ENCODE measurements at regions not wholly inside any gene's neighbourhood (a gene's known extent, or its start where the extent isn't known, plus 50 kb on each side); places are given as distances from the start of the nearest gene placed in this dataset.

DNA sequence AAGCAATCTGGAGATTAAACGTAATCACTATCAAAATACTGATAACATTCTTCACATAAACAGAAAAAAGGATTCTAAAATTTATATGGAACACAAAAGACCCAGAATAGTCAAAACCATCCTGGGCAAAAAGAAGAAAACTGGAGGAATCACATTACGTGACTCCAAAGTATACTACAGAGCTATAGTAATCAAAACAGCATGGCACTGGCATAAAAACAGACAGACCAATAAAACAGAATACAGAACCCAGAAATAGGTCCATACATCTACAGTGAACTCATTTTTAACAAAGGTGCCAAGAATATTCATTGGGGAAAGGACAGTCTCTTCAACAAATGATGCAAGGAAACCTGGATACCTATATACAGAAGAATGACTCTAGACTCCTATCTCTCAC lies 621.9 kb upstream of the CCDC54 start:
- H3K9ac ChIP-seq (ENCODE audit: extremely low read depth, low read length, poor library complexity, severe bottlenecking) = no peak overlapping the region
- WGBS, 2 experiments (ENCODE audit: insufficient coverage in 1 of 2, insufficient read length in 1 of 2) = 98 to 100% methylated on average over 1 to 2 of the region's 2 CpGs
- H3K4me1 ChIP-seq (ENCODE audit: control insufficient read depth, insufficient read depth, low read length) = no peaks in the 10 kb centered on the region
- no peak for DNase-seq
- Mint-ChIP-seq H3K4me3 (no peak overlapping the region), H3K27ac (no peak overlapping the region), H3K27me3 (ENCODE audit: insufficient read depth) (no peaks in the 10 kb centered on the region), H3K36me3 (ENCODE audit: low read depth) (no peaks in the 10 kb centered on the region), H3K9me3 (peaks cover 23% of the 10 kb centered on the region), H3K4me1 (no peaks in the 10 kb centered on the region)
- no peak overlapping the region for H3K4me3 ChIP-seq (ENCODE audit: low read length)
- no peaks in the 10 kb centered on the region for H3K36me3 ChIP-seq (ENCODE audit: control insufficient read depth, insufficient read depth, low read length)
- TF ChIP-seq, protein P1, sequence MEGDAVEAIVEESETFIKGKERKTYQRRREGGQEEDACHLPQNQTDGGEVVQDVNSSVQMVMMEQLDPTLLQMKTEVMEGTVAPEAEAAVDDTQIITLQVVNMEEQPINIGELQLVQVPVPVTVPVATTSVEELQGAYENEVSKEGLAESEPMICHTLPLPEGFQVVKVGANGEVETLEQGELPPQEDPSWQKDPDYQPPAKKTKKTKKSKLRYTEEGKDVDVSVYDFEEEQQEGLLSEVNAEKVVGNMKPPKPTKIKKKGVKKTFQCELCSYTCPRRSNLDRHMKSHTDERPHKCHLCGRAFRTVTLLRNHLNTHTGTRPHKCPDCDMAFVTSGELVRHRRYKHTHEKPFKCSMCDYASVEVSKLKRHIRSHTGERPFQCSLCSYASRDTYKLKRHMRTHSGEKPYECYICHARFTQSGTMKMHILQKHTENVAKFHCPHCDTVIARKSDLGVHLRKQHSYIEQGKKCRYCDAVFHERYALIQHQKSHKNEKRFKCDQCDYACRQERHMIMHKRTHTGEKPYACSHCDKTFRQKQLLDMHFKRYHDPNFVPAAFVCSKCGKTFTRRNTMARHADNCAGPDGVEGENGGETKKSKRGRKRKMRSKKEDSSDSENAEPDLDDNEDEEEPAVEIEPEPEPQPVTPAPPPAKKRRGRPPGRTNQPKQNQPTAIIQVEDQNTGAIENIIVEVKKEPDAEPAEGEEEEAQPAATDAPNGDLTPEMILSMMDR (conservative IDR thresholded peaks at IDR 0.05) = no peak
- H3K27me3 ChIP-seq (ENCODE audit: control insufficient read depth, insufficient read depth, low read length, poor library complexity, severe bottlenecking) = no peaks in the 10 kb centered on the region
- H3K27ac ChIP-seq (ENCODE audit: low read depth, low read length) = no peak overlapping the region
- H3K9me3 ChIP-seq (ENCODE audit: control insufficient read depth, low read length) = peaks cover 20% of the 10 kb centered on the region

DNA sequence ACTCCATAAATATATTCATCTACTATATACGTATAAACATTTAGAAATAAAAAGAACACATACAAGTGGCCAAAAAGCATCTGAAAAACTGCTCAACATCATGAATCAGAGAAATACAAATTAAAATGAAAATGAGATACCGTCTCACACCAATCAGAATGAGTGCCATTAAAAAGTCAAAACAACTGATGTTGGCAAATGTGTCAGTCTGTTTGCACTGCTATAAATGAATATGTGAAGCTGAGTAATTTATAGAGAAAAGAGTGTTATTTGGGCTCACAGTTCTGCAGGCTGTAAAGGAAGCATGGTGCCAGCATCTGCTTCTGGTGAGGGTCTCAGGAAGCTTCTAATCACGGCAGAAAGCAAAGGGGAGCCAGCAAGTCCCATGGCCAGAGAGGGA lies 620.3 kb upstream of the CCDC54 start:
- no peak for DNase-seq
- Mint-ChIP-seq H3K4me3 (no peak overlapping the region), H3K9me3 (peaks cover 23% of the 10 kb centered on the region), H3K4me1 (no peaks in the 10 kb centered on the region), H3K27ac (no peak overlapping the region), H3K36me3 (ENCODE audit: low read depth) (no peaks in the 10 kb centered on the region), H3K27me3 (ENCODE audit: insufficient read depth) (no peaks in the 10 kb centered on the region)
- Histone ChIP-seq H3K36me3 (ENCODE audit: control insufficient read depth, insufficient read depth, low read length) (no peaks in the 10 kb centered on the region), H3K9me3 (ENCODE audit: control insufficient read depth, low read length) (peaks cover 20% of the 10 kb centered on the region), H3K9ac (ENCODE audit: extremely low read depth, low read length, poor library complexity, severe bottlenecking) (no peak overlapping the region), H3K27me3 (ENCODE audit: control insufficient read depth, insufficient read depth, low read length, poor library complexity, severe bottlenecking) (no peaks in the 10 kb centered on the region), H3K4me1 (ENCODE audit: control insufficient read depth, insufficient read depth, low read length) (no peaks in the 10 kb centered on the region), H3K27ac (ENCODE audit: low read depth, low read length) (no peak overlapping the region), H3K4me3 (ENCODE audit: low read length) (no peak overlapping the region)
- TF ChIP-seq, protein P1 (conservative IDR thresholded peaks at IDR 0.05) = no peak
- WGBS, 2 experiments (ENCODE audit: insufficient coverage in 1 of 2, insufficient read length in 1 of 2) = 90 to 93% methylated on average over 2 to 3 of the region's 3 CpGs

DNA sequence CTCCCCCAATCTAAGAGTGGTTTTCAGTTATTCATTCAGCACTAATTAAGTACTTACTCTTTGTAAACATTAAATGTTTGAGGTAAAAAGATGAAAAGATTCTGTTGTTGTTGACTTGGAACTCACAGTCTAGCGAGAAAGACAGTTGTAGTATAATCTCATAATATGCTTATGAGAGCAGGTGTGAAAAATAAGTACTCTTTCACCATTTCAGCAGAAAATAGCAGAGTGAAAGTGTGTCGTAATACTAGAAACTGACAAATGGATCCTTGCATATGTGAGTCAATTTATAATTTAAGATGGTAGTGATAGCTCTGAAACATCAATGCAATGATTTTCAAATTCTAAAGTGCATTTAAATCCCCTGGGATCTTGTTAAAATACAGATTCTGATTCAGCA lies 618.8 kb upstream of the CCDC54 start:
- TF ChIP-seq, protein P1 (conservative IDR thresholded peaks at IDR 0.05) = no peak
- 94 to 100% methylated on average over 2 of the region's 2 CpGs for WGBS, 2 experiments (ENCODE audit: insufficient coverage in 1 of 2, insufficient read length in 1 of 2)
- Mint-ChIP-seq H3K27ac (no peak overlapping the region), H3K27me3 (ENCODE audit: insufficient read depth) (no peaks in the 10 kb centered on the region), H3K4me1 (no peaks in the 10 kb centered on the region), H3K9me3 (peaks cover 18% of the 10 kb centered on the region), H3K4me3 (no peak overlapping the region), H3K36me3 (ENCODE audit: low read depth) (no peaks in the 10 kb centered on the region)
- DNase-seq = no peak
- H3K9me3 ChIP-seq (ENCODE audit: control insufficient read depth, low read length) = peaks cover 20% of the 10 kb centered on the region
- no peak overlapping the region for H3K9ac ChIP-seq (ENCODE audit: extremely low read depth, low read length, poor library complexity, severe bottlenecking)
- H3K27ac ChIP-seq (ENCODE audit: low read depth, low read length) = no peak overlapping the region
- no peaks in the 10 kb centered on the region for H3K27me3 ChIP-seq (ENCODE audit: control insufficient read depth, insufficient read depth, low read length, poor library complexity, severe bottlenecking)
- no peak overlapping the region for H3K4me3 ChIP-seq (ENCODE audit: low read length)
- no peaks in the 10 kb centered on the region for H3K36me3 ChIP-seq (ENCODE audit: control insufficient read depth, insufficient read depth, low read length)
- H3K4me1 ChIP-seq (ENCODE audit: control insufficient read depth, insufficient read depth, low read length) = no peaks in the 10 kb centered on the region

Measured in endodermal cell (in vitro differentiated cells).